ENCODE measurements at regions not wholly inside any gene's neighbourhood (a gene's known extent, or its start where the extent isn't known, plus 50 kb on each side); places are given as distances from the start of the nearest gene placed in this dataset.
A peak's percentile ranks its signal among the peaks of the same experiment; 100 is the strongest.

DNA sequence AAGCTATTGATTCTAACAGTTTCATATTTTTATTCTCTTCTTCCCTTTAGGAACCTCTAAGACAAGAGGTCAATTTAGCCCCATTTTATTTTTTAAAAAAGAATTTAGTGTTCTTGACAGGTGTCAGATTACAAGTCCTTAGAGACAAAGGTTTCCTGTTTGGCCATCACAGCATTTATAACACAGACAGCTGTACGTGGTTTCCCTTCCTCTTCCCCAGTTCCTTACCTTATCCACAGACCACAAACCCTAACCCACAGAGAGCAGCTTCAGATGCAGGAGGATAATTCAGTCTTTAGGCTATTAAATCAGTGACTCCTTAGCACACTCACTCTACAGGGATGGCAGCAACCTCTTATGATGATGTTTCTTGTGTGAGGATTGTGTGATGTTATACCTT lies 1210.1 kb downstream of the DIAPH3 start:
- Histone ChIP-seq H3K4me1 (ENCODE audit: insufficient read depth, low read length) (no peaks in the 10 kb centered on the region), H3K27me3 (ENCODE audit: insufficient read depth, low read length) (no peaks in the 10 kb centered on the region), H3K79me1 (ENCODE audit: insufficient read depth, low read depth, low read length, poor library complexity, severe bottlenecking) (no peaks in the 10 kb centered on the region), H3K56ac (ENCODE audit: insufficient read length, low read depth, low read length) (no peak overlapping the region), H2BK12ac (ENCODE audit: insufficient read length, low read depth, low read length) (no peak overlapping the region), H2BK5ac (ENCODE audit: insufficient read length, low read length) (no peak overlapping the region), H3K23ac (ENCODE audit: insufficient read length, low read depth, low read length) (no peak overlapping the region), H2AK5ac (ENCODE audit: insufficient read length, low read length) (no peak overlapping the region), H3K4ac (ENCODE audit: low read depth, low read length) (no peak overlapping the region), H2BK15ac (ENCODE audit: low read depth, low read length) (no peak overlapping the region), H2BK120ac (ENCODE audit: low read depth, low read length, poor library complexity, severe bottlenecking) (no peak overlapping the region), H3K27ac (ENCODE audit: insufficient read length, low read depth, low read length) (no peak overlapping the region), H3K79me2 (ENCODE audit: insufficient read depth, low read length) (no peaks in the 10 kb centered on the region), H3K9ac (ENCODE audit: extremely low read depth, insufficient read length, low read length) (no peak overlapping the region), H3K9me3 (ENCODE audit: control insufficient read depth, low read depth, low read length) (peaks cover 13% of the 10 kb centered on the region), H4K20me1 (ENCODE audit: control insufficient read depth, insufficient read depth, insufficient read length) (no peaks in the 10 kb centered on the region), H3K23me2 (ENCODE audit: insufficient read length, low read depth, low read length, poor library complexity, severe bottlenecking) (no peaks in the 10 kb centered on the region), H3T11ph (ENCODE audit: low read length) (no peak overlapping the region), H3K18ac (ENCODE audit: insufficient read length, low read depth, low read length) (no peak overlapping the region), H3K14ac (ENCODE audit: insufficient read depth, low read length) (no peak overlapping the region), H4K91ac (ENCODE audit: insufficient read length, low read depth, low read length) (no peak overlapping the region), H3K4me2 (ENCODE audit: insufficient read depth, insufficient read length, low read length) (no peak overlapping the region), H4K5ac (ENCODE audit: insufficient read length, low read depth, low read length) (no peak overlapping the region), H2AFZ (ENCODE audit: low read length) (peak overlapping the region; percentile 80), H2BK20ac (ENCODE audit: low read depth, low read length, poor library complexity, severe bottlenecking) (no peak overlapping the region), H4K8ac (replicated peaks; ENCODE audit: insufficient read length, low read depth, low read length) (no peak overlapping the region)
- WGBS (ENCODE audit: extremely low coverage, insufficient read length, low lambda C conversion rate), result no CpG with 5 or more reads among the region's 1 CpG
- Mint-ChIP-seq H3K9me3 (peaks cover 29 to 31% of the 10 kb centered on the region in 2 experiments), H3K27ac (no peak overlapping the region), H3K4me1 (peaks cover 0 to 3% of the 10 kb centered on the region in 2 experiments; a peak in 1 of 4 replicates), H3K4me3 (no peak overlapping the region), H3K36me3 (ENCODE audit: insufficient read depth in 1 of 3, low read depth in 3 of 3) (peaks cover 20 to 27% (median 26%) of the 10 kb centered on the region in 3 experiments), H3K27me3 (ENCODE audit: low read depth) (no peaks in the 10 kb centered on the region)
- no peak for DNase-seq
- TF ChIP-seq CTCF (conservative IDR thresholded peaks at IDR 0.05), result no peak
